ENCODE measurements at regions not wholly inside any gene's neighbourhood (a gene's known extent, or its start where the extent isn't known, plus 50 kb on each side); places are given as distances from the start of the nearest gene placed in this dataset.

- DNase-seq (ENCODE audit: low read depth) (no peak), FAIRE-seq (no peak)
- no peak overlapping the region for H3K4me3 ChIP-seq (ENCODE audit: low read depth, low read length)
- H3K27me3 ChIP-seq (ENCODE audit: control insufficient read depth, insufficient read depth, low read length) = no peaks in the 10 kb centered on the region
- TF ChIP-seq CTCF (IDR thresholded peaks at IDR 0.05; ENCODE audit: insufficient read depth, low read length, severe bottlenecking) = no peak
- no peaks in the 10 kb centered on the region for H3K36me3 ChIP-seq (ENCODE audit: control insufficient read depth, insufficient read depth, low read length)
Observed at GRCh38 chr3:187833375-187833774, 88.1 kb upstream of the BCL6 start.

GRCh38 chr3:187833799-187834578 lies 88.7 kb upstream of the BCL6 start:
- TF ChIP-seq CTCF (IDR thresholded peaks at IDR 0.05; ENCODE audit: insufficient read depth, low read length, severe bottlenecking) = no peak
- Histone ChIP-seq H3K4me3 (ENCODE audit: low read depth, low read length) (no peak overlapping the region), H3K36me3 (ENCODE audit: control insufficient read depth, insufficient read depth, low read length) (no peaks in the 10 kb centered on the region), H3K27me3 (ENCODE audit: control insufficient read depth, insufficient read depth, low read length) (no peaks in the 10 kb centered on the region)
- no peak for FAIRE-seq
- DNase-seq (ENCODE audit: low read depth) = no peak

- Histone ChIP-seq H3K27me3 (ENCODE audit: control insufficient read depth, insufficient read depth, low read length) (no peaks in the 10 kb centered on the region), H3K4me3 (ENCODE audit: low read depth, low read length) (no peak overlapping the region), H3K36me3 (ENCODE audit: control insufficient read depth, insufficient read depth, low read length) (no peaks in the 10 kb centered on the region)
- no peak for FAIRE-seq
- no peak for TF ChIP-seq CTCF (IDR thresholded peaks at IDR 0.05; ENCODE audit: insufficient read depth, low read length, severe bottlenecking)
- no peak for DNase-seq (ENCODE audit: low read depth)
Observed at GRCh38 chr3:187836823-187837770, 91.8 kb upstream of the BCL6 start.

GRCh38 chr3:187838016-187838540 lies 92.8 kb upstream of the BCL6 start:
- DNase-seq (ENCODE audit: low read depth) (no peak), FAIRE-seq (no peak)
- Histone ChIP-seq H3K27me3 (ENCODE audit: control insufficient read depth, insufficient read depth, low read length) (no peaks in the 10 kb centered on the region), H3K4me3 (ENCODE audit: low read depth, low read length) (no peak overlapping the region), H3K36me3 (ENCODE audit: control insufficient read depth, insufficient read depth, low read length) (no peaks in the 10 kb centered on the region)
- no peak for TF ChIP-seq CTCF (IDR thresholded peaks at IDR 0.05; ENCODE audit: insufficient read depth, low read length, severe bottlenecking)

- DNase-seq (ENCODE audit: low read depth) (peak; percentile 64), FAIRE-seq (no peak)
- H3K27me3 ChIP-seq (ENCODE audit: control insufficient read depth, insufficient read depth, low read length) = no peaks in the 10 kb centered on the region
- H3K4me3 ChIP-seq (ENCODE audit: low read depth, low read length) = no peak overlapping the region
- TF ChIP-seq CTCF (IDR thresholded peaks at IDR 0.05; ENCODE audit: insufficient read depth, low read length, severe bottlenecking) = no peak
- H3K36me3 ChIP-seq (ENCODE audit: control insufficient read depth, insufficient read depth, low read length) = no peaks in the 10 kb centered on the region
Observed at GRCh38 chr3:187839422-187839821, 94.2 kb upstream of the BCL6 start.
